LoVo (cell line): ENCODE measurements at regions not wholly inside any gene's neighbourhood (a gene's known extent, or its start where the extent isn't known, plus 50 kb on each side); places are given as distances from the start of the nearest gene placed in this dataset.
A peak's percentile ranks its signal among the peaks of the same experiment; 100 is the strongest.
"Not testable (repeated sequence)": the region's sequence is repeated elsewhere in the genome, so short reads cannot be mapped to it uniquely, and the experiment has no call there.

ENCODE experiments used
- DNase-seq: peaks from one replicate; pipeline ENCODE4 v3.0.0-alpha.2; 2016; ENCODE audit warnings: low spot score

- DNase-seq: no peak
These were observed 1347.2 kb downstream of the NLGN4Y start for GRCh38 chrY:15871570-15871969.

GRCh38 chrY:15875881-15876280 is 1351.6 kb downstream of the NLGN4Y start:
- not testable (repeated sequence) for DNase-seq

- DNase-seq: not testable (repeated sequence)
These were observed 1379.2 kb downstream of the NLGN4Y start for GRCh38 chrY:15903524-15903923.

- DNase-seq: no peak
These were observed 1381.2 kb downstream of the NLGN4Y start for GRCh38 chrY:15905557-15905956.

GRCh38 chrY:15926499-15926898 is 1402.2 kb downstream of the NLGN4Y start:
- DNase-seq: no peak

GRCh38 chrY:15938791-15939190 is 1414.5 kb downstream of the NLGN4Y start:
- DNase-seq: no peak

GRCh38 chrY:15951041-15951440 is 1426.7 kb downstream of the NLGN4Y start:
- DNase-seq: peak; percentile 43

GRCh38 chrY:15968800-15969199 is 1444.5 kb downstream of the NLGN4Y start:
- DNase-seq: no peak

GRCh38 chrY:15973200-15973599 is 1448.9 kb downstream of the NLGN4Y start:
- no peak for DNase-seq

- DNase-seq: no peak
These were observed 1452.4 kb downstream of the NLGN4Y start for GRCh38 chrY:15976771-15977170.

GRCh38 chrY:15978503-15978902 is 1454.2 kb downstream of the NLGN4Y start:
- peak; percentile 5 for DNase-seq

- DNase-seq: no peak
These were observed 1460.5 kb downstream of the NLGN4Y start for GRCh38 chrY:15984651-15985398.

- no peak for DNase-seq
These were observed 1471.7 kb downstream of the NLGN4Y start for GRCh38 chrY:15996014-15996413.

- no peak for DNase-seq
These were observed 1476.4 kb downstream of the NLGN4Y start for GRCh38 chrY:16000751-16001150.

GRCh38 chrY:16001896-16002295 is 1477.6 kb downstream of the NLGN4Y start:
- no peak for DNase-seq

GRCh38 chrY:16051908-16052643 is 1527.7 kb downstream of the NLGN4Y start:
- DNase-seq: no peak

- no peak for DNase-seq
These were observed 1535.8 kb downstream of the NLGN4Y start for GRCh38 chrY:16060141-16060540.

GRCh38 chrY:16060686-16061085 is 1536.4 kb downstream of the NLGN4Y start:
- no peak for DNase-seq

GRCh38 chrY:16071957-16072356 is 1547.6 kb downstream of the NLGN4Y start:
- DNase-seq: no peak

GRCh38 chrY:16075701-16076100 is 1551.4 kb downstream of the NLGN4Y start:
- no peak for DNase-seq

GRCh38 chrY:16097325-16097724 is 1573.0 kb downstream of the NLGN4Y start:
- DNase-seq: no peak

- DNase-seq: no peak
These were observed 1577.5 kb downstream of the NLGN4Y start for GRCh38 chrY:16101815-16102214.

GRCh38 chrY:16106613-16107012 is 1582.3 kb downstream of the NLGN4Y start:
- DNase-seq: no peak

GRCh38 chrY:16108839-16109238 is 1584.5 kb downstream of the NLGN4Y start:
- DNase-seq: no peak
